Loucy (cell line): ENCODE measurements at regions not wholly inside any gene's neighbourhood (a gene's known extent, or its start where the extent isn't known, plus 50 kb on each side); places are given as distances from the start of the nearest gene placed in this dataset.

ENCODE experiments used
- H2AFZ ChIP-seq: fragments of 200-600 bp; sonication (generic); 2 replicates; pipeline ENCODE4 v1.6.0; 2016; ENCODE audit warnings: antibody characterized with exemption, mild to moderate bottlenecking, low read length, moderate library complexity
- H3F3A ChIP-seq: fragments of 200-600 bp; 2 replicates; pipeline ENCODE4 v1.6.0; 2016; ENCODE audit warnings: antibody characterized with exemption, low read depth, mild to moderate bottlenecking
- H3K27me3 ChIP-seq: fragments of 200-600 bp; sonication (generic); 2 replicates; pipeline ENCODE4 v1.6.1; 2014; ENCODE audit warnings: low read length, mild to moderate bottlenecking; ENCODE audit not compliant: insufficient read depth, poor library complexity, severe bottlenecking
- H3K36me3 ChIP-seq: fragments of 200-600 bp; sonication (generic); 2 replicates; pipeline ENCODE4 v1.6.1; 2016; ENCODE audit warnings: low read length; ENCODE audit not compliant: insufficient read depth
- H3K4me1 ChIP-seq: fragments of 200-600 bp; sonication (generic); 2 replicates; pipeline ENCODE4 v1.5.1; 2014; ENCODE audit warnings: low read length, mild to moderate bottlenecking; ENCODE audit not compliant: insufficient read depth, poor library complexity, severe bottlenecking
- H3K4me2 ChIP-seq: fragments of 200-600 bp; sonication (generic); 2 replicates; pipeline ENCODE4 v1.6.0; 2014; ENCODE audit warnings: antibody characterized with exemption, low read length, low read depth, mild to moderate bottlenecking; ENCODE audit not compliant: poor library complexity, severe bottlenecking
- H3K4me3 ChIP-seq: fragments of 200-600 bp; sonication (generic); 2 replicates; pipeline ENCODE4 v1.5.1; 2014; ENCODE audit warnings: low read length, mild to moderate bottlenecking, mixed read lengths; ENCODE audit not compliant: poor library complexity, severe bottlenecking
- H3K79me2 ChIP-seq: fragments of 200-600 bp; sonication (generic); 2 replicates; pipeline ENCODE4 v1.6.1; 2014; ENCODE audit warnings: low read length; ENCODE audit not compliant: insufficient read depth
- H3K9ac ChIP-seq: fragments of 200-600 bp; sonication (generic); 2 replicates; pipeline ENCODE4 v1.6.0; 2014; ENCODE audit warnings: mild to moderate bottlenecking, low read depth, low read length, moderate library complexity; ENCODE audit not compliant: poor library complexity, severe bottlenecking
- H3K9me2 ChIP-seq: fragments of 200-600 bp; sonication (generic); replicated peaks from 2 replicates; pipeline ENCODE4 v1.6.1; 2016; ENCODE audit warnings: low read depth, low read length, mixed read lengths
- H3K9me3 ChIP-seq: fragments of 200-600 bp; sonication (generic); 2 replicates; pipeline ENCODE4 v1.6.1; 2014; ENCODE audit warnings: mild to moderate bottlenecking, antibody characterized with exemption, low read length, low read depth; ENCODE audit not compliant: insufficient read depth
- H4K20me1 ChIP-seq: fragments of 200-600 bp; sonication (generic); 2 replicates; pipeline ENCODE4 v1.6.0; 2014; ENCODE audit warnings: antibody characterized with exemption, low read length, mild to moderate bottlenecking; ENCODE audit not compliant: insufficient read depth, poor library complexity, severe bottlenecking
- CTCF ChIP-seq: fragments of 200-600 bp; sonication (generic); conservative IDR thresholded peaks from 2 replicates; pipeline ENCODE4 v1.5.1; 2014; ENCODE audit warnings: mild to moderate bottlenecking, antibody characterized with exemption, low read length
- EZH2phosphoT487 ChIP-seq: fragments of 200-600 bp; IDR thresholded peaks from 2 replicates; pipeline ENCODE4 v1.6.1; 2018; ENCODE audit warnings: antibody characterized with exemption, mild to moderate bottlenecking, moderate library complexity, borderline replicate concordance

- no peak overlapping the region for H2AFZ ChIP-seq
- TF ChIP-seq CTCF (no peak), EZH2phosphoT487 (no peak)
- H3K36me3 ChIP-seq: no peaks in the 10 kb centered on the region
- H3K4me3 ChIP-seq: no peak overlapping the region
- no peaks in the 10 kb centered on the region for H3K9me3 ChIP-seq
- H3K27me3 ChIP-seq: no peaks in the 10 kb centered on the region
- no peaks in the 10 kb centered on the region for H3K79me2 ChIP-seq
- no peaks in the 10 kb centered on the region for H3K9me2 ChIP-seq
- no peaks in the 10 kb centered on the region for H4K20me1 ChIP-seq
- H3K4me1 ChIP-seq: no peaks in the 10 kb centered on the region
- no peaks in the 10 kb centered on the region for H3F3A ChIP-seq
- no peak overlapping the region for H3K9ac ChIP-seq
- H3K4me2 ChIP-seq: no peak overlapping the region
These were observed 652.3 kb upstream of the FTMT start for GRCh38 chr5:121199216-121199999.

GRCh38 chr5:121218086-121218485 is 633.6 kb upstream of the FTMT start:
- Histone ChIP-seq H3K4me2 (no peak overlapping the region), H3K4me3 (no peak overlapping the region), H3K79me2 (no peaks in the 10 kb centered on the region), H2AFZ (no peak overlapping the region), H3K27me3 (no peaks in the 10 kb centered on the region), H3K9me2 (no peaks in the 10 kb centered on the region), H3K36me3 (no peaks in the 10 kb centered on the region), H3K4me1 (no peaks in the 10 kb centered on the region), H3K9ac (no peak overlapping the region), H3K9me3 (no peaks in the 10 kb centered on the region), H3F3A (no peaks in the 10 kb centered on the region), H4K20me1 (no peaks in the 10 kb centered on the region)
- TF ChIP-seq CTCF: no peak
- no peak for TF ChIP-seq EZH2phosphoT487

GRCh38 chr5:121221483-121221882 is 630.2 kb upstream of the FTMT start:
- H3K9ac ChIP-seq: no peak overlapping the region
- TF ChIP-seq EZH2phosphoT487: no peak
- no peak for TF ChIP-seq CTCF
- no peaks in the 10 kb centered on the region for H3K36me3 ChIP-seq
- H3F3A ChIP-seq: no peaks in the 10 kb centered on the region
- H3K79me2 ChIP-seq: no peaks in the 10 kb centered on the region
- H3K4me3 ChIP-seq: no peak overlapping the region
- H3K4me1 ChIP-seq: no peaks in the 10 kb centered on the region
- H3K9me3 ChIP-seq: no peaks in the 10 kb centered on the region
- no peaks in the 10 kb centered on the region for H3K27me3 ChIP-seq
- no peak overlapping the region for H3K4me2 ChIP-seq
- no peaks in the 10 kb centered on the region for H4K20me1 ChIP-seq
- no peak overlapping the region for H2AFZ ChIP-seq
- no peaks in the 10 kb centered on the region for H3K9me2 ChIP-seq
